IPS-NIHi7 (cell line): ENCODE measurements at regions not wholly inside any gene's neighbourhood (a gene's known extent, or its start where the extent isn't known, plus 50 kb on each side); places are given as distances from the start of the nearest gene placed in this dataset.
A peak's percentile ranks its signal among the peaks of the same experiment; 100 is the strongest.

Experiments
- DNase-seq: peaks from one replicate; pipeline ENCODE4 v3.0.0; 2012; ENCODE audit warnings: mixed read lengths; ENCODE audit errors: extremely low spot score

DNA sequence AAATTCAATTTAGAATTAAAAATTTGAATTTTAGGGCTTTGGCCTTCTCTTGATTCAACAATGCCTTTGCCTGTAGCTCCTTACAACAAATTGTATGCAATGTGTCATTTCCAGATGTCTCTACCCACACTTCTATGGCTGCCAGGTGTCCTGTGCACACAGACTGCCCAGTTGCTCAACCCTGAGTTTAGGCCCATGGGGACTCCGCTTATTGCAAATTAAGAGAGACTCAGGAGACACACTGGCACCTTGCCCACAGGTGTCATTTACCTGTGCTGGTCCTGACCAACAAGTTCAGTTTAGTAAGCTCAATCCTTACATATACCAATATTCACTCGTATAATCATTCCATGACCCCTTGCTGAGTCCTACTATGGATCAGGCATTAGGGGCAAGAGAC, 236.1 kb downstream of the OMA1 start:
- DNase-seq: no peak

DNA sequence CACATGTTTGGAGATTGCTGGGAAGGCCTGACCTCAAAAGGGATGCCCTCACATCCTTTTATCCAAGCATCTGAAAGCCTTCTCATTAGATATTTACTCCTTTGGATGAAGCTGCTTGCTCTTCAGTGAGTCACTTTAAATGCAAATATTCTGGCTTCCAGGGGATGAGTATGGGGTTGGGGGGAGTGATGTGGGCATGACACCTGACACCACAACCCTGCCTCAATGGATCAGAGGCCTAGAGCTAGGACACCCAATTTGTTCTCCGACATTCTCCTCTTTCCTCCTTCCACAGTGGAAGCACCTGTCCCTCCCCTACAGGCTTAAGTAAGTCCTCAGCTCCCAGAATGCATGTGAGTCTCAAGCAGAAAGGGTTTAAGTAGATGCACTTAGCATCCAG, 238.3 kb downstream of the OMA1 start:
- DNase-seq: peak; percentile 45

- no peak for DNase-seq
Measured at GRCh38 chr1:58307431-58307830, 239.1 kb downstream of the OMA1 start.

DNA sequence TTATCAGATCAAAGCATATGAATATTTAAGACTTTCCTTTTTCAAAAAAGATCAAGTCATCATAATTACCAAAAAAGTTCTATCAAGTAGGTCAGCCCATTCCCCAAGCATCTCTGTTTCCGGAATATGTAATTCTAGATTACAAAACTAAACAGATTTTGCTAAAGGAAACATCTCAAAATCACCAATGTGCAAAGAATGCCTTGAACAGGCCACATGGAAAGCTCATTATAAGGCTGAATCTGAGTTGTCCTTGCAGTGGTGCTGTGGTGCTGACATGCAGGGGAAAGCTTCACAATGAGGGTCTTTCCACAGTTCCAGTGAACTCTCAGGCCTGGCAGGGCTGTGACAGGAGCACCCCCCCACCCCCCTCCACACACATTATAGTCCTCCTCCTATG, 240.9 kb downstream of the OMA1 start:
- no peak for DNase-seq

DNA sequence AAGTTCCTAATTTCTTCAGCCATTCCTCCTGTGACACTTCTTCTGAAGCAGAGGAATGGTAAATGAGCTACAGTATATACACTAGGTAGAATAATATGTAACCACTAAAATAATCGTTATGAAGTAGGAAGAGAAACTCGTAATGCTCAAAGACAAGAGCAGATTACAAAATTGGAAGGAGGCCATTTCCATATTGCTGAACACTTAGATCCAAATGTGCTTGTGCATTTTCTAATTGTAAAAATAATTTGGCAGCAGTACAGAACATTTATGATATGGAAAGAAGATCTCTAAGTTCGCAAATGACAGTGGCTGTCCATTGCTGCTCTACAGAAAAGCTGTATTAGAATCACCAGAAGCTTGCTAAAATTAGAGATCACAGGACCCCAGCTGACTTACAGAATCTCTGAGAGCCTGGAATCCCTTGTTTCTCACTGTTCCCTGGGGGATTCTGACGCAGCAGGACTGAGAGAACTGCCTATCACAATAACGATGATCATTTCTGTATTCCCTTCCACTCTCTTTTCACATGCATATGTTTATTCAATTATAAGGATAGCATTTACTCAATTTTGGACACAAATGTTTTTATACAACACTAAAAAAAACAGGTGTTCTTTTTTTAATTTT, 242.1 kb downstream of the OMA1 start:
- no peak for DNase-seq

DNA sequence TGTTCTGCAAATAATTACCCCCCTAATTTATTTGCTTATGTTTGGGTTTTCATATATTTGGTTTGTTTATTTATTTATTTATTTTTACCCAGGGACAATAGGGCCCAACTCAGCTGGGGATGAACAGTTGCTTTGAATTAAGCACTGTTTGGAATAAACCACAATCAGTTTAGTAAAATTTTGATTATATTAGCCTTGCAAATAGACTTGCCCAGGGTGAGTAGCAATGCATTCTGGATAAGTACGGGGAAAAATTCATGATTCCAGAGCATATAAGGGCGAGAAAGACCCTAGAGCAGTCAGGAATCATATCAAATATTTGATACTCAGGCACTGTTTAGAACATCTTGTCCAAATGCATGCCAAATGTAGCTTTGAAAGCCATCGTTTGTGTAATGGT, 242.7 kb downstream of the OMA1 start:
- DNase-seq: no peak

- DNase-seq: no peak
Measured at GRCh38 chr1:58293388-58293787, 253.1 kb downstream of the OMA1 start.

- DNase-seq: peak; percentile 84
Measured at GRCh38 chr1:58290685-58291372, 255.7 kb downstream of the OMA1 start.

- DNase-seq: no peak
Measured at GRCh38 chr1:58288624-58289142, 257.8 kb downstream of the OMA1 start.

GRCh38 chr1:58287894-58288623, 258.5 kb downstream of the OMA1 start:
- DNase-seq: no peak

DNA sequence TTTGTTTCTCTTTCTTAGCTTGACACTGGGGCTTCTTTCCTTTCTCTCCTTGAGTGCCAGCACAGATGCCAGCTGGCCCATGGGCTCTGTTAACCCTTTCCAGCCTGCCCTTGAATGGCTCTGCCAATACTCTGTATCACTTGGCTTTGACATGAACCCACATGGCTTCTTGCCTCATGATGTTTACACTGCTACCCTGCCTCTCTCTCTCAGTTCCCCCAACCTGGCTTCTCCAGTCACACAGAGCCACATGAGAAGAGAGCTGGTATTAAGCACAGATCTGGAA, 262.4 kb downstream of the OMA1 start:
- no peak for DNase-seq

DNA sequence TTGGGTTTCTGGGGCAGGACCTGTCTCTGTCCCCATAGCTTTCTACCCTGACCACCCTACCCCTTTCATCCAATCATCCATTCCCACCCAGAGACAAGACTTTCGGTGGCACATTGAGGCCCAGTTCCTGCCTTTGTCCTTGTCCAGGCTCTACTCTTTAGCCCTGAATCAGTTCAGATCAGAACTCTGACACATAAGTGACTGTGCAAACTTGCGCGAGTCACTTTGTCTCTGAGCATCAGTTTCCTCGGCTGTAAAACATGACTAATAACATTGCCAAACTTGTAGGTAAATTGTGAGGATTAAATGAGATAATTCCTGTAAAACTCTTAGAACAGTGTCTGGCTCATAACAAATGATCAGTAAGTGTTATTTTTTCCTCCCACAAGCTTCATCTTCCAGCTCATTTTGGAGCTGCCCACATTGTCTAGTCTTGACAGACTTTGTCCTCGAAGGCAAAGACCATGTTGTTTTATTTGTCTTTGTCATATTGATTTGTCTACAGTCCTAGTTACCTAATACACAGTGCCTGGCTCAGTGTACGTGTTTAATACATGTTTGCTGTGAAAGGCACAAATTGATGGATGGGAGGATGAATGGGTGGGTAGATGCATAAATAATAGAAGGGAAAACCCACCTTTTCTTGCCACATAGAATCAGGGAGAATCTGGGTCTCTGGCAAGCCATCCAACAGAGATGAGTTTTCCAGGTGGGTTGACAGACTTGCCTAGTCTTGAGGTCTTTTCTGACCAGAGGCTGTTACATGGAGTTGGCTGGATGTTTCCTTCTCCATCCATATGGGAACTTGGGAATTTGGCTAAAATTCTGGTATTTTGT, 262.9 kb downstream of the OMA1 start:
- no peak for DNase-seq

DNA sequence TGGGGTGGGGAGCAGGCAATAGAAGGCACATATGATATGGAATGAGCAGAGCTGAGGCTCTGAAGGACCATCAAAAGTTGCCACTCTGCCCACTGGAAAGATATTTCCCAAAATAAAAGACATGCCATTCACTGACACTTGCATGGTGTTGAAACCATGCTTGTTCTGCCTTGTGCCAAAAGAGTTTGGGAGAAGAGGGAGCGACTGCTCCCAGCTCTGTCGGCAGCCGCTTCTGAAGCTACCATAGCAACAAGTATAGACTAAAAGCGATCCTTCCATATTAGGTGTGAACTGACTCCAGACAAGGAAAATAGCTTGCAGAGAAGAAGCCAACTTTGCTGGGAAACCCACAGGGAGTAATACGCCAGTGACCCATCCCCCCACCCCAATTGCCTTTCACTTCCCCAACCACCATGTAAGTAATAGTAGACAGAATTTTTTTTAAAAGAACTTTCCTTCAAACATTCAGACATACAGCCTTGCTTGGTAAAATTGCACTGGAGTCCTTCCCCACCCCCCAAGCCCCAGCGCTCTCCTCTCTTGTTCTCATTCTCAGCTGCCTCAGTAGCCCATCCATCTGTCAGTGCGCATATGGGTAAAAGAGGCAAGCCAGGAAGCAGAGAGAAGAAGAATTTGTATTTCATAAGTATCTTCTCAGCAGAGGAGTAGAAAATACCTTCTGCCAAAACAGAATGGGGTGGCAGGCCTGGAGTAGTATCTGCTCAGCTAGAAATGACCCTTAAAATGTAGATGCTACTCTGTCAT, 263.7 kb downstream of the OMA1 start:
- DNase-seq: no peak

DNA sequence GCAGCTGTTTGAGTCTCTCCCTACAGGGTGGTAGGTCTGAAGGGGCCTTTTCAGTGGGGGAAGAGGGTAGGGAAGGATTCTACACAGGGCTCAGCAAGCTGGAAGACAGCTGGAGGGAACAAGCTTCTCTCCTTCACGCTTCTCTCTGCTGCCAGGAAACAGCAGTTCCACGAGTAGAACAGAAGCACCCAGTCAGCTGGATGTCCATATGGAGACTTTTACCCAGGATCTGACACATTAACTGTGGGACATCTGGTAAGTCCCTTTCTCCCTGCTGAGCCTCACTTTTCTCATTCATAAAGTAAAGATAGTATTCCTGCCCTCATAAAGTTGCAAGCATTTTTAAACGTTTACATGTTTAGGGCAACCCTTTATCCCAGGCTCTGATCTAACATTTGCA, 280.3 kb downstream of the OMA1 start:
- DNase-seq: no peak

DNA sequence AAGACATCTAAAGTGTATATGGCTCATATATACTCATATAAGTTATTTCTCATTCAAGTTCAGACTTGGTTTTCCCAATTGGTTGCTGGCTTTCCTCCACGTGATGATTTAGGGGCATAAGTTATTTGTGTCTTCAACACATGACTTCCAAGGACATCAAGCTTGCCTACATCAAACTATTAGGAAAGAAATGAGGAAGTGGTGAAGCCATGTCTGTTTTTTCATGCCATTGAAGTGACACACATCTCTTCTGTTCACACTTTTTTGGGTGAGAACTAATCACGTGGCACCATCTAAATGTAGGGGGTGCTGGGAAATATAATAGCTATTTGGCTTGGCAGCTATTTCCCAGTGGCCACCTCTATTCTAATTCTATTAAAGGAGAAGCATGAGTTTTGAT, 282.1 kb downstream of the OMA1 start:
- no peak for DNase-seq

- DNase-seq: no peak
Measured at GRCh38 chr1:58262702-58263101, 283.8 kb downstream of the OMA1 start.

DNA sequence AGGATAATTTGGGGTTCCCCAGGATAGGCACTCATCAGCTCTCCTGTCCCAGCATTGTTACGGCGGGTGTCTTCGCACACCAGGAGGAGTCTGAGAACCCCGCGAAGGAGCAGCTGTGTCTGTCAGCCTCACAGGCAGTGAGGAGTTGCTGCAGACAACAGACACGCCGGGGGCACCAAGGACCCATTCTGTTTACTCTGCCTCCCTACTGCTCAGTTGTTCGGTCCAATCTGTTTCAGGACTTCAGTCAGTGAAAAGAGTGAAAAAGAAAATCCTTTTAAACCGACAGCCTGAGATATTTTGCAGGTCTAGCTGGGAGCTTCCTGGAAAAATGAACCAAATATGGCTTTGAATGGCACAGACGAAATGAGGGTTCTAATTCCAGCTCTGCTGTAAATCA, 288.4 kb downstream of the OMA1 start:
- no peak for DNase-seq

DNA sequence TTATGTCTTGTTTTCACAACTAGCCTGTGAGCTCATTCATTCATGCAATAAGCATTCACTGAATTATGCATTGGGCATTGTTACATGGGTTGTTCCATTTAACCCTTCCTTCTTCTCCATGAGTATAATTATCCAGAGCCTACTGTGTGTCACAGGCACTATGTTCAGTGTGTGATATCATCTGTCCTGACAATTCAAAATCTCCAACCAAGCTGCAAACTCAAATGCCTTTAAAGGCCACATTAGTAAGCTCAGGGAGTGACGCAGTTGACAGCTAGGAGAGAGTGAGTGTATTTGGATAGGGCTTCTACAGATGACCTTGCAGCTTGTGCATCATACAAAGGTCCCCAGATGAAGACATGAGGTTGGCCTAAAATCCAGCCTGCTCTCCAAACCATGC, 289.5 kb downstream of the OMA1 start:
- no peak for DNase-seq

- DNase-seq: no peak
Measured at GRCh38 chr1:58256546-58256945, 290.0 kb downstream of the OMA1 start.

GRCh38 chr1:58256041-58256440, 290.5 kb downstream of the OMA1 start:
- DNase-seq: no peak

DNA sequence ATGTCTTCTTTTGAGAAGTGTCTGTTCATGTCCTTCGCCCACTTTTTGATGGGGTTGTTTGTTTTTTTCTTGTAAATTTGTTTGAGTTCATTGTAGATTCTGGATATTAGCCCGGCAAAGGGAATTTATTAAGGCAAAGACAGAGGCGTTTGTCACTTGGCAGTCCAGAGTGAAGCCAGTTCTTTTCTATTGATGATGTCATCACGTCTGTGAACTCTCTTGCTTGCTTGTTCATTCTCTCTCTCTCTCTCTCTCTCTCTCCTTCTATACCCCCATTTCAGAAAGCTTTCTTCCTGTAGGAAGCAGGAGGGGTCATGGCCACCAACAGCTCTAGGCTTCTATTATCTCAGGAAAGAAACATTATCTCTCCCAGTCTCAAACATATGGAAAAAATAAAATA, 291.3 kb downstream of the OMA1 start:
- no peak for DNase-seq
